ENCODE measurements at regions not wholly inside any gene's neighbourhood (a gene's known extent, or its start where the extent isn't known, plus 50 kb on each side); places are given as distances from the start of the nearest gene placed in this dataset.
A peak's percentile ranks its signal among the peaks of the same experiment; 100 is the strongest.

GRCh38 chr3:72489901-72490300, 358.3 kb downstream of the SHQ1 start:
- no peak for DNase-seq (ENCODE audit: low read depth)

GRCh38 chr3:72488738-72489035, 359.6 kb downstream of the SHQ1 start:
- DNase-seq (ENCODE audit: low read depth): no peak

- no peak for DNase-seq (ENCODE audit: low read depth)
Observed at GRCh38 chr3:72487946-72488737, 360.1 kb downstream of the SHQ1 start.

GRCh38 chr3:72487078-72487765, 361.0 kb downstream of the SHQ1 start:
- no peak for DNase-seq (ENCODE audit: low read depth)

GRCh38 chr3:72485641-72486040, 362.6 kb downstream of the SHQ1 start:
- no peak for DNase-seq (ENCODE audit: low read depth)

GRCh38 chr3:72483554-72484104, 364.6 kb downstream of the SHQ1 start:
- DNase-seq (ENCODE audit: low read depth): no peak

GRCh38 chr3:72482589-72483321, 365.5 kb downstream of the SHQ1 start:
- DNase-seq (ENCODE audit: low read depth): peak; percentile 44

- no peak for DNase-seq (ENCODE audit: low read depth)
Observed at GRCh38 chr3:72481542-72481941, 366.7 kb downstream of the SHQ1 start.

- DNase-seq (ENCODE audit: low read depth): no peak
Observed at GRCh38 chr3:72480366-72480765, 367.9 kb downstream of the SHQ1 start.

- DNase-seq (ENCODE audit: low read depth): no peak
Observed at GRCh38 chr3:72479651-72480215, 368.5 kb downstream of the SHQ1 start.

- DNase-seq (ENCODE audit: low read depth): no peak
Observed at GRCh38 chr3:72476139-72476483, 372.1 kb downstream of the SHQ1 start.

GRCh38 chr3:72475258-72476138, 372.7 kb downstream of the SHQ1 start:
- DNase-seq (ENCODE audit: low read depth): no peak

GRCh38 chr3:72474775-72475174, 373.5 kb downstream of the SHQ1 start:
- DNase-seq (ENCODE audit: low read depth): no peak

GRCh38 chr3:72473156-72473555, 375.1 kb downstream of the SHQ1 start:
- no peak for DNase-seq (ENCODE audit: low read depth)

- no peak for DNase-seq (ENCODE audit: low read depth)
Observed at GRCh38 chr3:72470904-72471417, 377.3 kb downstream of the SHQ1 start.

GRCh38 chr3:72465853-72466252, 382.4 kb downstream of the SHQ1 start:
- DNase-seq (ENCODE audit: low read depth): no peak

GRCh38 chr3:72463083-72463482, 385.2 kb downstream of the SHQ1 start:
- no peak for DNase-seq (ENCODE audit: low read depth)

GRCh38 chr3:72462595-72463011, 385.6 kb downstream of the SHQ1 start:
- no peak for DNase-seq (ENCODE audit: low read depth)

- DNase-seq (ENCODE audit: low read depth): no peak
Observed at GRCh38 chr3:72461787-72462186, 386.5 kb downstream of the SHQ1 start.

GRCh38 chr3:72460205-72461174, 387.8 kb downstream of the SHQ1 start:
- DNase-seq (ENCODE audit: low read depth): no peak

Measured in stimulated activated CD8-positive, alpha-beta memory T cell treated with anti-CD3 and anti-CD28 coated beads, Interleukin-15, amount 100 ng/mL, for 24 hours (primary cell).